ENCODE measurements at regions not wholly inside any gene's neighbourhood (a gene's known extent, or its start where the extent isn't known, plus 50 kb on each side); places are given as distances from the start of the nearest gene placed in this dataset.

DNA sequence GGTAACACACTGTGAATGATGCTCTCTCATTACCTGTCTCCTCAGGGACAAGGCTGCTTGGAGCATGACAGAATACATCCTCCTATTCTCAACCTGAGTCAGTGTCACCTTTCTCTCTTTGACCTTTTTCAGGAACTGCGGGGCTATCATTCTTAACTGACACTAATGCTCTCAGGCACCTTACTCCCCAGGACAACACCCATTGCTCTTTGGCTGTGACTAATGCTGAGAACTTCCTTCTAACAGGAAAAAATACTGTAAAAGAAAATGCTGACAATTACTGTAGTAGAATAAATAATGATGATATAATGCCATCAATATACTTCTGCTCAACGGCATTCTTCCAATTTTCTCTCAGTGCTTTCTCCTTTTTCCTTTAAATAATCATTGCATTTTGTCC lies 2082.7 kb upstream of the RAG2 start:
- Histone ChIP-seq H3K4me3 (no peak overlapping the region), H3K9me3 (ENCODE audit: low read depth) (no peaks in the 10 kb centered on the region), H3K36me3 (no peaks in the 10 kb centered on the region), H3K27me3 (no peaks in the 10 kb centered on the region), H3K4me1 (ENCODE audit: low read depth) (no peaks in the 10 kb centered on the region), H3K27ac (no peak overlapping the region)
- DNase-seq (ENCODE audit: low read depth in 1 of 2, low spot score in 1 of 2) = no peak
- TF ChIP-seq, protein P1, sequence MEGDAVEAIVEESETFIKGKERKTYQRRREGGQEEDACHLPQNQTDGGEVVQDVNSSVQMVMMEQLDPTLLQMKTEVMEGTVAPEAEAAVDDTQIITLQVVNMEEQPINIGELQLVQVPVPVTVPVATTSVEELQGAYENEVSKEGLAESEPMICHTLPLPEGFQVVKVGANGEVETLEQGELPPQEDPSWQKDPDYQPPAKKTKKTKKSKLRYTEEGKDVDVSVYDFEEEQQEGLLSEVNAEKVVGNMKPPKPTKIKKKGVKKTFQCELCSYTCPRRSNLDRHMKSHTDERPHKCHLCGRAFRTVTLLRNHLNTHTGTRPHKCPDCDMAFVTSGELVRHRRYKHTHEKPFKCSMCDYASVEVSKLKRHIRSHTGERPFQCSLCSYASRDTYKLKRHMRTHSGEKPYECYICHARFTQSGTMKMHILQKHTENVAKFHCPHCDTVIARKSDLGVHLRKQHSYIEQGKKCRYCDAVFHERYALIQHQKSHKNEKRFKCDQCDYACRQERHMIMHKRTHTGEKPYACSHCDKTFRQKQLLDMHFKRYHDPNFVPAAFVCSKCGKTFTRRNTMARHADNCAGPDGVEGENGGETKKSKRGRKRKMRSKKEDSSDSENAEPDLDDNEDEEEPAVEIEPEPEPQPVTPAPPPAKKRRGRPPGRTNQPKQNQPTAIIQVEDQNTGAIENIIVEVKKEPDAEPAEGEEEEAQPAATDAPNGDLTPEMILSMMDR (IDR thresholded peaks at IDR 0.05; ENCODE audit: low read depth, low read length) = no peak

DNA sequence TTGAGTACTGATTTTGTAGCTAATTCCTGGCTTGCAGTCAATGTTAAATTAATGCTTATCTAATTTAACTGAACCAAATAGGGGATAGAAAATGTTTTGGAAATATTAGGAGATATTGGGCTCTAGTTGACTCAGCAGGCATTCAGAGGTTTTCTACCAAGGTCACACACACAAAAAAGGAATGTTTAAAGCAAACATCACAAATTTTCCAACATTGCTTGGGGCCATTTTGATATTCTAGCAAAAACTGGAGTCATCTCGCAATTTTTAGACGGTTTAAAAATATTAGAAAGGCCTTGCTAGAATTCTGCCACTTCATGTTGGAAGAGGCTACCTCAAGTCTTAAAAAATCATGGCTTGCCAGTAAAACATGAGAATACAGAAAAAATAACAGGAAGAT lies 2082.1 kb upstream of the RAG2 start:
- TF ChIP-seq, protein P1 (IDR thresholded peaks at IDR 0.05; ENCODE audit: low read depth, low read length) = no peak

DNA sequence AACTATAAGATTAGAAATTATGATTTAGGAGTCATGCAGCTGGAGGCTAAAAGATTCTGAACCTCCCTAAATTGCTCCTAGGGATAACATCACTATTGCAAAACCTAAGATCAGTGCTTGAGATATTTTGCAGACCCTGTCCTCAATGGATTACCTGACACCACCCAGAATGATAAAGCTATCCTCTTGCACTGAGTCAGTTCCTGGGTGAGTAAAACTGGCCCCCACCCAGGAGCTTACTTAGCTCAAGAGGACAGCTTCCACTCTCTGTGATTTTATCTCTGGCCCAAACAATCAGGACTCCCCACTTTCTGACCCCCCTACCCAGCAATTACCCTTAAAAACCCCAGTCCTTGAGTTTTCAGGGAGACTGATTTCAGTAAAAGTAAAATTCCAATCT lies 2074.4 kb upstream of the RAG2 start:
- H3K4me3 ChIP-seq = no peak overlapping the region
- no peaks in the 10 kb centered on the region for H3K9me3 ChIP-seq (ENCODE audit: low read depth)
- DNase-seq (ENCODE audit: low read depth in 1 of 2, low spot score in 1 of 2) = no peak
- H3K36me3 ChIP-seq = no peaks in the 10 kb centered on the region
- no peak overlapping the region for H3K27ac ChIP-seq
- H3K27me3 ChIP-seq = no peaks in the 10 kb centered on the region
- no peaks in the 10 kb centered on the region for H3K4me1 ChIP-seq (ENCODE audit: low read depth)
- TF ChIP-seq, protein P1 (IDR thresholded peaks at IDR 0.05; ENCODE audit: low read depth, low read length) = no peak

More for the DNA sequence above, 2082.1 kb upstream of the RAG2 start:
- H3K27me3 ChIP-seq = no peaks in the 10 kb centered on the region
- no peaks in the 10 kb centered on the region for H3K36me3 ChIP-seq
- DNase-seq (ENCODE audit: low read depth in 1 of 2, low spot score in 1 of 2) = no peak
- H3K9me3 ChIP-seq (ENCODE audit: low read depth) = no peaks in the 10 kb centered on the region
- H3K27ac ChIP-seq = no peak overlapping the region
- no peak overlapping the region for H3K4me3 ChIP-seq
- H3K4me1 ChIP-seq (ENCODE audit: low read depth) = no peaks in the 10 kb centered on the region

DNA sequence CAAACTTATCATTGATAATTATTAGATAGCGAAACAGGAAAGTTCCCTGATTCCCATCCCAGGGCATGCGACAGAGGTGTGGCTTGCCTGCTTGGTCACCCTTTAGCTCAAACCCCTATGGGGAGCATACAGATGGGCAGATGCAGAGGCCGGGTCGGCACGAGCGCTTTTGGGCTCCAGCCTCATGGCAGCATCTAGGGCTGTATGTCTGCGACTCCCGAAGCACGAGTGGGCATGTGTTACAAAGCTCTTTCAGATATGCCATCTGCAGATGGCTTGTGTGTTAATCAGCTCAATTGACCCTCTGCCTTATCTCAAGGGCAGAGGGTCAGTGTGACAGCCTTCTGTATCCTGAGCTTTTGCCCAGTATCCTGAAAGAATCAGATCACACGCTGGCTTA lies 2069.3 kb upstream of the RAG2 start:
- H3K4me3 ChIP-seq = no peak overlapping the region
- DNase-seq (ENCODE audit: low read depth in 1 of 2, low spot score in 1 of 2) = no peak
- H3K4me1 ChIP-seq (ENCODE audit: low read depth) = no peaks in the 10 kb centered on the region
- H3K9me3 ChIP-seq (ENCODE audit: low read depth) = no peaks in the 10 kb centered on the region
- H3K27me3 ChIP-seq = no peaks in the 10 kb centered on the region
- no peak overlapping the region for H3K27ac ChIP-seq
- H3K36me3 ChIP-seq = no peaks in the 10 kb centered on the region
- TF ChIP-seq, protein P1 (IDR thresholded peaks at IDR 0.05; ENCODE audit: low read depth, low read length) = no peak

DNA sequence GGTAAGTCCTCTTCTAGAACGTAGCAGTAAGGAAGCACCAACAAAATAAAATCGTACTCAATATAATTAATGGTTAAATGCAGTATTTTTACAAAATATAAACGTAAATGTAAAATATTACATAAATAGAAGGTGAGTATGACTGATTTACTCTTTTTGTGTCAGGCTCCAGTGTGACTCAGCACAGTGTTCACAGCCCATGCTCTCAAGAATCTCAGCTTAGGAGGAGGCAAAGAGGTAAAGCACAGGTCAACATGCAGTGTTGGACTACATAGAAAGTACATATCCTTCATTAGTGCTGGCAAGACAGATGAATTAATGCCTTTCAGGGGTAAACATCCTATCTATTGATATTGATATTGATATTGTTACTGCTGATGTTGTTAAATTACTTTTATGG lies 2050.6 kb upstream of the RAG2 start:
- TF ChIP-seq, protein P1 (IDR thresholded peaks at IDR 0.05; ENCODE audit: low read depth, low read length) = no peak
- H3K9me3 ChIP-seq (ENCODE audit: low read depth) = no peaks in the 10 kb centered on the region
- H3K4me3 ChIP-seq = no peak overlapping the region
- H3K27me3 ChIP-seq = no peaks in the 10 kb centered on the region
- DNase-seq (ENCODE audit: low read depth in 1 of 2, low spot score in 1 of 2) = no peak
- no peaks in the 10 kb centered on the region for H3K36me3 ChIP-seq
- no peak overlapping the region for H3K27ac ChIP-seq
- H3K4me1 ChIP-seq (ENCODE audit: low read depth) = no peaks in the 10 kb centered on the region

DNA sequence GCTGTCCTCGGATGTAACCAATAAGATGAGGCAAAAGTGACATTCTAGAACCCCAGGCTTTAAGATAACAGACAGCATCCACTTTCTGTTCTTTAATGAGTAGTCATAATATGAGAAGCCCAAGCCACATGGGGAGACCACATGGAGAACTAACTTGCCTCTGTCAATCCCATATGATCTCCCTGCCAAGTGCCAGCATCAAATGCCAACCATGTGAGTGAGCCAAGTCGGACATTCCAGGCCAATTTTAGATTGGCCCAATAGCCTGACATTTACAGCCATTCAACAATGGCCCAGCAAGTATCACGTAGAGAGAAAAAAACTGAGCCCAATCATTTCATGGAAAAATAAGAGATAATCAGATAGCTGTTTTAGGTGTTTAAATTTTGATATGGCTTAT lies 2048.3 kb upstream of the RAG2 start:
- no peak for DNase-seq (ENCODE audit: low read depth in 1 of 2, low spot score in 1 of 2)
- TF ChIP-seq, protein P1 (IDR thresholded peaks at IDR 0.05; ENCODE audit: low read depth, low read length) = no peak
- Histone ChIP-seq H3K4me1 (ENCODE audit: low read depth) (no peaks in the 10 kb centered on the region), H3K9me3 (ENCODE audit: low read depth) (no peaks in the 10 kb centered on the region), H3K27ac (no peak overlapping the region), H3K27me3 (no peaks in the 10 kb centered on the region), H3K36me3 (no peaks in the 10 kb centered on the region), H3K4me3 (no peak overlapping the region)
